Hepatocyte (in vitro differentiated cells): ENCODE measurements at regions not wholly inside any gene's neighbourhood (a gene's known extent, or its start where the extent isn't known, plus 50 kb on each side); places are given as distances from the start of the nearest gene placed in this dataset.
A peak's percentile ranks its signal among the peaks of the same experiment; 100 is the strongest.

Source experiments
- DNase-seq: peaks from one replicate; pipeline ENCODE4 v3.0.0-alpha.2; 2016; ENCODE audit warnings: low spot score
- H2AFZ ChIP-seq: fragments of 200-600 bp; sonication (generic); 2 replicates; pipeline ENCODE4 v1.6.0; 2016; ENCODE audit warnings: antibody characterized with exemption, mild to moderate bottlenecking
- H3K27ac ChIP-seq: fragments of 200-600 bp; sonication (generic); 2 replicates; pipeline ENCODE4 v1.5.1; 2016; ENCODE audit warnings: mild to moderate bottlenecking
- H3K27me3 ChIP-seq: fragments of 200-600 bp; sonication (generic); 2 replicates; pipeline ENCODE4 v1.6.1; 2016
- H3K36me3 ChIP-seq: fragments of 200-600 bp; sonication (generic); replicated peaks from 2 replicates; pipeline ENCODE4 v1.5.1; 2016; ENCODE audit warnings: low read depth; ENCODE audit not compliant: insufficient read depth
- H3K4me1 ChIP-seq: fragments of 200-600 bp; sonication (generic); 2 replicates; pipeline ENCODE4 v1.5.1; 2016; ENCODE audit warnings: mild to moderate bottlenecking, moderate library complexity; ENCODE audit not compliant: insufficient read depth
- H3K4me2 ChIP-seq: fragments of 200-600 bp; sonication (generic); 2 replicates; pipeline ENCODE4 v1.6.0; 2016
- H3K4me3 ChIP-seq: fragments of 200-600 bp; sonication (generic); 2 replicates; pipeline ENCODE4 v1.5.1; 2016; ENCODE audit warnings: mild to moderate bottlenecking
- H3K79me2 ChIP-seq: fragments of 200-600 bp; sonication (generic); 2 replicates; pipeline ENCODE4 v1.6.0; 2017; ENCODE audit warnings: mild to moderate bottlenecking
- H3K9me2 ChIP-seq: fragments of 200-600 bp; sonication (generic); replicated peaks from 2 replicates; pipeline ENCODE4 v1.6.0; 2017; ENCODE audit warnings: mild to moderate bottlenecking; ENCODE audit not compliant: insufficient read depth
- H3K9me3 ChIP-seq: fragments of 200-600 bp; sonication (generic); 2 replicates; pipeline ENCODE4 v1.5.1; 2016; ENCODE audit warnings: low read depth, mild to moderate bottlenecking
- H4K20me1 ChIP-seq: fragments of 200-600 bp; sonication (generic); 2 replicates; pipeline ENCODE4 v1.6.0; 2016; ENCODE audit warnings: mild to moderate bottlenecking; ENCODE audit not compliant: insufficient read depth, poor library complexity, severe bottlenecking
- EZH2 ChIP-seq: fragments of 200-600 bp; sonication (generic); IDR thresholded peaks from 2 replicates; pipeline ENCODE4 v1.6.1; 2016; ENCODE audit warnings: antibody characterized with exemption, mild to moderate bottlenecking, borderline replicate concordance
- EZH2phosphoT487 ChIP-seq: fragments of 200-600 bp; sonication (generic); IDR thresholded peaks from one replicate; pipeline ENCODE4 v1.6.1; 2018; ENCODE audit warnings: antibody characterized with exemption, mild to moderate bottlenecking, low read depth, moderate library complexity; ENCODE audit not compliant: unreplicated experiment, severe bottlenecking
- WGBS: methylation state at CpG from one replicate; pipeline ENCODE4 v1.1.6; 2016; ENCODE audit warnings: low lambda C conversion rate; ENCODE audit errors: missing lambda C conversion rate; 5-methylcytosine and 5-hydroxymethylcytosine counted together
- TF ChIP-seq, protein P1 (sequence below): fragments of 200-600 bp; sonication (generic); IDR thresholded peaks from 2 replicates; pipeline ENCODE4 v1.5.1; 2016; ENCODE audit warnings: antibody characterized with exemption, mild to moderate bottlenecking; ENCODE audit not compliant: poor library complexity

DNA sequence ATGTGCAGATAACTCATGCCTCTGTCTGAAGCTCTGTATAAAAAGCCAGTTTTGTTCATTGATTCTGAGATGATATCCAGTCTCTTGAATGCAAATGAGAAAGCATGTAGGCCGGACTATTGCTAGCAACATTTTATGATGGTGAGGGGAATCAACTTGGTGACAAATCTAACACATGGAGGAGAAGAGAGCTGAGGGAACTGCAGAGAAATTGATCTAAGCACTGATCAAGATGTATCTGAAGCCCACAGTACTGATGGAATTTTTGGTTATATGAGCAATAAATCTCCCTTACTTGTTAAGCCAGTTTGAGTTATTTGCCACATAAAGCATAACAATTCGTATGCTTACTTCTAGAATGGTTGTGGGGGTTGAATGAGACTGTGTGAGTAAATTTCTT lies 295.6 kb upstream of the DDHD1 start:
- H2AFZ ChIP-seq: no peak overlapping the region
- H3K9me2 ChIP-seq: no peaks in the 10 kb centered on the region
- 63% methylated on average over 2 of the region's 2 CpGs for WGBS
- no peak for TF ChIP-seq EZH2
- no peak for TF ChIP-seq EZH2phosphoT487
- TF ChIP-seq, protein P1, sequence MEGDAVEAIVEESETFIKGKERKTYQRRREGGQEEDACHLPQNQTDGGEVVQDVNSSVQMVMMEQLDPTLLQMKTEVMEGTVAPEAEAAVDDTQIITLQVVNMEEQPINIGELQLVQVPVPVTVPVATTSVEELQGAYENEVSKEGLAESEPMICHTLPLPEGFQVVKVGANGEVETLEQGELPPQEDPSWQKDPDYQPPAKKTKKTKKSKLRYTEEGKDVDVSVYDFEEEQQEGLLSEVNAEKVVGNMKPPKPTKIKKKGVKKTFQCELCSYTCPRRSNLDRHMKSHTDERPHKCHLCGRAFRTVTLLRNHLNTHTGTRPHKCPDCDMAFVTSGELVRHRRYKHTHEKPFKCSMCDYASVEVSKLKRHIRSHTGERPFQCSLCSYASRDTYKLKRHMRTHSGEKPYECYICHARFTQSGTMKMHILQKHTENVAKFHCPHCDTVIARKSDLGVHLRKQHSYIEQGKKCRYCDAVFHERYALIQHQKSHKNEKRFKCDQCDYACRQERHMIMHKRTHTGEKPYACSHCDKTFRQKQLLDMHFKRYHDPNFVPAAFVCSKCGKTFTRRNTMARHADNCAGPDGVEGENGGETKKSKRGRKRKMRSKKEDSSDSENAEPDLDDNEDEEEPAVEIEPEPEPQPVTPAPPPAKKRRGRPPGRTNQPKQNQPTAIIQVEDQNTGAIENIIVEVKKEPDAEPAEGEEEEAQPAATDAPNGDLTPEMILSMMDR: no peak
- no peaks in the 10 kb centered on the region for H4K20me1 ChIP-seq
- no peak overlapping the region for H3K27ac ChIP-seq
- H3K9me3 ChIP-seq: no peaks in the 10 kb centered on the region
- no peaks in the 10 kb centered on the region for H3K36me3 ChIP-seq
- H3K4me1 ChIP-seq: peaks cover 39% of the 10 kb centered on the region
- H3K79me2 ChIP-seq: no peaks in the 10 kb centered on the region
- no peak overlapping the region for H3K4me3 ChIP-seq
- H3K27me3 ChIP-seq: no peaks in the 10 kb centered on the region
- H3K4me2 ChIP-seq: no peak overlapping the region
- no peak for DNase-seq

DNA sequence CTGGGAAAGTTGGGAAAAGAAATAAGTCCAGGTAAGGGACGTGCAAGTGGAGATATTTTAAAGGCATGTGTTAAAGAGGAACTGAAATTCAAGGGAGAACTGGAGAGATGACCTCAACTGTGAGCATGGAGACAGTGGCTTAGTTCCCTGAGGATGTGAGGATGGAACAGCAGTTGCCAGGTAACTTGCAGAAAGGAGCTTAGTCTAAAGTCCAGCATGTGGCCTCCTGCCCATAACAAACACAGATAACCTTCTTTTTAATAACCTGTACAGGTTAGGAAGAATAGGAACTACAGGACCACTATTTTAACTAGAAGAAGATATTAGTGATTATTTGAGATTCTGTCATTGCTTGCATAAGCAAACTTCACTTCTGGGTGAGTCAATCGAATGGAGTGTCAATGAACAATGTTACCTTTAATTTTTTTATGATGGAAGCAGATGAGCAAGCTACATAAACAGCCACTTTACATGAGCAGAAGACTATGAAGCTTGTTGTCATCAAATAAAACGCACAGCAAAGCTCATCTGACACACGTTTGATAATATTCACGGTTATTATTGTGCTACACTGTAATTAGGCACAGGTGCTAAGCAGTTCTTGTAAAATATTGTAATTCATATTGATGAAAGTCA lies 291.7 kb upstream of the DDHD1 start:
- H4K20me1 ChIP-seq: no peaks in the 10 kb centered on the region
- no peak overlapping the region for H3K27ac ChIP-seq
- no peaks in the 10 kb centered on the region for H3K9me3 ChIP-seq
- peak; percentile 19 for DNase-seq
- TF ChIP-seq EZH2phosphoT487: no peak
- TF ChIP-seq, protein P1: no peak
- no peak for TF ChIP-seq EZH2
- H3K27me3 ChIP-seq: no peaks in the 10 kb centered on the region
- 84% methylated on average over 5 of the region's 5 CpGs for WGBS
- no peak overlapping the region for H3K4me2 ChIP-seq
- H3K36me3 ChIP-seq: no peaks in the 10 kb centered on the region
- no peaks in the 10 kb centered on the region for H3K9me2 ChIP-seq
- no peak overlapping the region for H3K4me3 ChIP-seq
- no peaks in the 10 kb centered on the region for H3K79me2 ChIP-seq
- peaks cover 13% of the 10 kb centered on the region for H3K4me1 ChIP-seq
- H2AFZ ChIP-seq: no peak overlapping the region

GRCh38 chr14:53441789-53442188 lies 288.7 kb upstream of the DDHD1 start:
- Histone ChIP-seq H3K79me2 (no peaks in the 10 kb centered on the region), H3K4me1 (peaks cover 21% of the 10 kb centered on the region), H3K27ac (no peak overlapping the region), H3K27me3 (no peaks in the 10 kb centered on the region), H3K36me3 (no peaks in the 10 kb centered on the region), H3K4me2 (no peak overlapping the region), H3K9me2 (no peaks in the 10 kb centered on the region), H3K4me3 (no peak overlapping the region), H3K9me3 (no peaks in the 10 kb centered on the region), H4K20me1 (no peaks in the 10 kb centered on the region), H2AFZ (no peak overlapping the region)
- 78% methylated on average over 6 of the region's 6 CpGs for WGBS
- no peak for DNase-seq
- no peak for TF ChIP-seq EZH2
- TF ChIP-seq EZH2phosphoT487: no peak
- TF ChIP-seq, protein P1: no peak
